Stimulated activated naive CD4-positive, alpha-beta T cell (primary cell): ENCODE measurements at regions not wholly inside any gene's neighbourhood (a gene's known extent, or its start where the extent isn't known, plus 50 kb on each side); places are given as distances from the start of the nearest gene placed in this dataset.
"Not testable (repeated sequence)": the region's sequence is repeated elsewhere in the genome, so short reads cannot be mapped to it uniquely, and the experiment has no call there.

Experiments used
- DNase-seq, 6 experiments: peaks; one replicate each; lab custom pipeline; 2025; lab: John Stamatoyannopoulos, UW

DNA sequence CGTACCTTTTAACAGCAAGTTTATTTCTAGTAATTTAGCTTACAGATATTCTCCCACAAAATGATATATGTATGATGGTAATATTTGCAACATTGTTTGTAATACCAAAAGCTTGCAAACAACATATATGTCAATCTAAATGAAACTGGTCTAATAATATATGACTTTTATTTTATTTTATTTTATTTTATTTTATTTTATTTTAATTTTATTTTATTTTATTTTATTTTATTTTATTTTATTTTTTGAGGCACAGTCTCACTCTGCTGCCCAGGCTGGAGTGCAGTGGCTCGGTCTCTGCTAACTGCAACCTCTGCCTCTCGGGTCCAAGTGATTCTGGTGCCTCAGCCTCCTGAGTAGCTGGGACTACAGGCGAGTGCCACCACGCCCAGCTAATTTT is 94.6 kb upstream of the ABCA1 start:
- not testable (repeated sequence) for DNase-seq

- DNase-seq = no peak
Observed at GRCh38 chr9:105023788-105024187, 95.8 kb upstream of the ABCA1 start.

GRCh38 chr9:105024529-105024928 is 96.6 kb upstream of the ABCA1 start:
- DNase-seq = no peak

DNA sequence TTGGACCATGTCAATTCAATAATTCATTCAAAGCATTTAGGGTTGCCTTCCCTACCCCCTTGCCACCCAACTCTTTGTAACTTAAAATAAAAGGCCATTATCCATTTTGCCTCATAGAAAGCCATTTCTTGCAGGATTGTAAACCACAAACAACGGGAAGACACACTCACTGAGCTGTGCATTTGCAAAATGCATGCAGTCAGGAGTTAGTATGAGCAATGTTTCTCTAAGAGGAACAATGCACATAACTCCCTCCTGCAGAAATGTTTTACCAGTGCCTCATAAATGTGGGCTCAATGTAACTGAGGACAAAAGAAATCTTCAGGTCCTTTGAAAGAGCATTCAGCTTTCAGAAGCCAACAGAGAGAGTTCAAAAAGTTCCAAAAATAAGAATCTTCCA is 98.5 kb upstream of the ABCA1 start:
- DNase-seq = no peak

DNA sequence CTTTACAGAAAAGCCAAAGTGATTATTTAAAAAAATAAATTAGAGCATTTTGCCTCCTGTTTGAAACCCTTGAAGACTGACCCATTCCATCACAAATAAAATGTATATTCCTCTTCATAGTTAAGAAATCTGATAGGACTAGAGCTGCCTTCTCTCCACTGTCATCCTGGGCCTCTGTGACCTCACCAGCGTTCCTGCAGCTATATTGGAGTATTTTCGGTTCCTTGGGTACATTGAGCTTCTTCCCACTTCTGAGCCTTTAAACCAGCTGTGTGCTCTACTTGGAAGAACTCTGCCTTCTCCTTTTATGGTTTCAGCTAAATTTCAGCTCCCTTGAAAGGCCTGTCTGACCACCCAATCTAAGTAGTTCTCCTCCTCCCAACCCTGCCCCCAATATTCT is 99.1 kb upstream of the ABCA1 start:
- DNase-seq = no peak

DNA sequence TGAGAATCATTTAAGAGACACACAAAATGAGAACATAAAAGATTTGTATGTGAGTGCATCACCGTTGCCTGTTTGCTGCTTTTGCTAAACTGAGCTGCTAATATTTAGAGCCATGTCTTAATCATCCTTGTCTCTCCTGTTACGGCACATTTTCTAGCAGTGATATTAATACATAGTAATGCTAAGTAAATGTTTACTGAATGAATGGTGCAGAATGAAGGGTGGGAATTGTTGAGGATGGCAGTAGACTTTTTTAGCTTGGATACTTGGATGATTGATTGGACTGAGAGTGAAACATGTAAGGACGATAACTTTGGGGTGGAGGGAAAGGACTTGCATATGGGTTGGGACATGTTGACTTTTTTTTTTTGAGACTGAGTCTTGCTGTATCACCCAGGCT is 102.3 kb upstream of the ABCA1 start:
- DNase-seq = no peak

DNA sequence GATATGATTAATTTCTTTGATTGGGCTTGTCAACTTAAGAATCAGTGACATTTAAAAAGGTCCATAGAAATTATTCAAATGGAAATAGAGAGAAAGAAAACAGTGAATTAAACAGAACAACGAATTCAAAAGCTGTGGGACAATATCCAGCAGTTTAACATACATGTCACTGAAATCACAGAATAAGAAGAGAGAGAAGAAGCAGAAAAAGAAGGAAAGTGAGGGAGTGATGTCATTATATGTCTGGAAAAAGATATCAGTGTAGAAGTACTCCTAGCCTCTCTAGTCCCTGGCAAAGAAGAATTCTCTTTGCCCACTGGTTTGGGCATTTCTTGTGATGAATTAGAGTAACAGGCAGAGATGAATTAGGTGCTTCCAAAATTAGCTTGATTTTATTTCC is 109.2 kb upstream of the ABCA1 start:
- no peak for DNase-seq

GRCh38 chr9:105038051-105038450 is 110.1 kb upstream of the ABCA1 start:
- no peak for DNase-seq

GRCh38 chr9:105039175-105039799 is 111.3 kb upstream of the ABCA1 start:
- DNase-seq = no peak

- no peak for DNase-seq
Observed at GRCh38 chr9:105043370-105043936, 115.5 kb upstream of the ABCA1 start.

DNA sequence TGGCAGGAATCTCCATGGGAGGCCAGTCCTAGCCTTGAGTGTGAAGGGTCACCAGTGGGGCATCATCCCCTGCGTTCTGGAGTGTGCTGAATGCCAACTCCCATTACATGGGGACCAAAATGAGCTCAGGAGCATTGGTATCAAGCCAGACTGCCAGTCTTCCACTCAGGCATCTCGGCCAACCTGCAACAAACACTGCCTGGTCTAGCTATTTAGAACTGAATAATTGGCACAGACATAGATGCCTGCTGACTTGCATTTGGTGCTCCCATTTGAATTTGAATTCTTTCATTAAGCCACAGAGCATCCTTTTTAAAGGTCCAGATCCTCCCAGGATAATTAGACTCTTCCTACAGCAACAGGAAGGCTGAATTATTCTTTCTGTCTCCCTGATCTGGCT is 116.6 kb upstream of the ABCA1 start:
- no peak for DNase-seq

DNA sequence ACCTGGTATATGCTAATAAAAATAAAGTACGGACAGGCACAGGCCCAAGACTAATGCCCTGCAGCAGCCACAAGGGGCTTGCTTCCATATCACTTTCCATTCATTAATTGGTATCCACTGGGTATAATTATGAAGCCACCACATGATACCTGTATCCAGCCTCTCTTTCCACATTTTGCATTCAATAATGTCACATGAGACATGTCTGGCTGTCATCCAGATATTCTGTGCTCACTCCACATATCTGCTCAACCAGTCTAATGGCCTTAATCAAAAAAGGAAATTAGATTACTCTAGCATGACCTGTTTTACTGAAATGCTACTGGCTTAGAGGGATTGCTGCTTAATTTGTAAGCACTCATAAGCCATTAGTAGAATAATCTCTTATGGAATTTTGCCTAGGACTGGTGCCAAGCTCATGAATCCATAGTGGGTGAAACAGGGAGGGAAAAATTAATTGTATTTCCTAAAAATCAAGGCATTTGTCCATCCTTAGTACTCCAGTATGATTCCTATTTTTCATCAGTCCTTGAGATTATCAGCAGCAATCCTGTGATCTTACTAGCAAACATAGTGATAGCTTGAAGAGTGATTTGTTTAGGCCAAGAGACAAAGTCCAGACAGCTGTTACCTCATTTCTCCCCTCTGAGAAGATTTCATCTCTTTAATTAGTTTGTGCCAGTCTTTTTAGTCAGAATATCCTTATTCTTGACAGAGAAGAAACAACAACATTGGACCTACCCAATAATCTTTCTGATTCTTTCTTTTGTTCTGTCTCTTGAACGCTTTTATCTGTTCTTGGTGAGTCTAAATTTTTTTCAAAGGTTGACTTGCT is 119.2 kb upstream of the ABCA1 start:
- DNase-seq = no peak

- no peak for DNase-seq
Observed at GRCh38 chr9:105047742-105048041, 119.7 kb upstream of the ABCA1 start.

DNA sequence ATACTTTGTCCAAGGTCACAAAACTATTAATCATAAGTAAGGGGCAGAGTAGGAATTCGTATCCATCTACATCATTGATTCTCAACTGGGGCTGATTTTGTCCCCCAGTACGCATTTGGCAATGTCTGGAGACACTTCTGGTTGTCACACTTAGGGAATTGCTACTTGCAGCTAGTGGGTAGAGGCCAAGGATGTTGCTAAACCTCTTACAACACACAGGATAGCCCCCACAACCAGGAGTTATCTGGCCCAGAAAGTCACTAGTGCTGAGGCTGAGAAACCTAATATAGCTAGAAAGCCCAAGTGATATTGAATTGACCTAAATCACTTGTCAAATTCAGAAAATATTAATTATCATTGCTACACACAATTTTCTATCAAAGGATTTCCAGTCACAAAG is 120.4 kb upstream of the ABCA1 start:
- no peak for DNase-seq

DNA sequence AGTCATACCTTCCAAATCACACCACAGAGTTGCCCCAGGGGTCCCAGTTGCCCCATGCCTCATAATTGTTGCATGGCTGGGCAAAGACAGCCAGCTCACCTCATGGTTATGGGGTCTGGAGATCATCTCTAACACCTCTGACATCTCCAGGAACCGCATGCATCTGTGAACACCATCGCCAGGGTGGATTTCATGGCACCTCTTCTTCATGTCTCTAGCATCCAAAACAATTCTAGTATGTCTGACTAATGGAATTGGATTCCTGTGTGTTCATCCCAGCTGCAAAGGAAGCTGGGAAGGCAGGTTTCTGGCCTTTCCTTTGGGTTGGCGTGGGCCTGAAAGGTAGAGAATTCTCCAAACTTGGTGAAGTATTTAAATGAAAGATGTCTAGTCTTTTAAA is 122.3 kb upstream of the ABCA1 start:
- DNase-seq = no peak

DNA sequence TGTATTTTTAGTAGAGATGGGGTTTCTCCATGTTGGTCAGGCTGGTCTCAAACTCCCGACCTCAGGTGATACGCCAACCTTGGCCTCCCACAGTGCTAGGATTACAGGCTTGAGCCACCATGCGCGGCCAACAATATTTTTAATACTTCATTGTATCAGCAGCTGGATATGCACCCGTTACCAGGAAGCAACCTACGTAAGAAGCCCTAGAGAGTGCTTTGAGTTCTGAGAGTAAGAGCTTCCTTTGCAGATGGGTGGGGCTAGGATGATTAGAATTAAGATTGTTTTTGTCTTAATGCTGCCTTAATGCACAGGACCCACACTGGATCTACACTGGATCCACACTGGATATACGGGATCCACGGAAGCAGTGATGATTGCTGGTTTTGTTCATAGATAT is 123.9 kb upstream of the ABCA1 start:
- peak in 3 of 6 experiments; percentile 17 to 37 (median 28) for DNase-seq

DNA sequence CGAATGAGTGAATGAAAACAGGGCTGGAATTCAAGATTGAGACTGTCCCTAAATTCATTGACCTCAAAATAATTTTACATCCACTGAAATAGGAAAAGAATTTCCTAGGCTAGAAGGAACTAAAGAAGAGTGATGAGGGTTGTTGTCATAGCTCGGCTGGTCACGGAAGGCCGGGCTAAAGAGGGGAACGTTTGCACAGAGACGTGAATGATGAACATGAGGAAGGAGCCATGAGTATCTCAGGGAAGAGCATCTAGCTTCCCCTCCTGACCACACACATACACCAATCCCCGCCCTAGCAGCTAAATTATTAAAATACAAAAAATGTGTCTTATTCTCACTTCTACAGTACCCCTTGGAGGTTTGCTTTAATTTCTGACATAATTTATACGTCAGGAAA is 124.4 kb upstream of the ABCA1 start:
- no peak for DNase-seq

DNA sequence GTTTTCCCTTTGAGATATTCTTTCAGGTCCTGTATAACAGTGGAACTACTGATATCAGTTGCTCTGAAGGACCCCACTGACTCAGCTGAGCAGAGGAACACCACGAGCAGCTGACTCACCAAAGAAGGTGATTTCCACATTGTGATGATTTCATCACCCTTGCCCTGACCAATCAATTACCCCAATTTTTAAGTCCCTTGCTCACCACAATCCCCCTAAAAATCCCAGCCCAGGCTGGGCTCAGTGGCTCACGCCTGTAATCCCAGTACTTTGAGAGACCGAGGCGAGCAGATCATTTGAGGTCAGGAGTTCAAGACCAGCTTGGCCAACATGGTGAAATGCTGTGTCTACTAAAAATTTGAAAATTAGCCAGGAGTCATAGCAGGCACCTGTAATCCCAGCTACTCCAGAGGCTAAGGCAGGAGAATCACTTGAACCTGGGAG is 125.3 kb upstream of the ABCA1 start:
- no peak for DNase-seq

DNA sequence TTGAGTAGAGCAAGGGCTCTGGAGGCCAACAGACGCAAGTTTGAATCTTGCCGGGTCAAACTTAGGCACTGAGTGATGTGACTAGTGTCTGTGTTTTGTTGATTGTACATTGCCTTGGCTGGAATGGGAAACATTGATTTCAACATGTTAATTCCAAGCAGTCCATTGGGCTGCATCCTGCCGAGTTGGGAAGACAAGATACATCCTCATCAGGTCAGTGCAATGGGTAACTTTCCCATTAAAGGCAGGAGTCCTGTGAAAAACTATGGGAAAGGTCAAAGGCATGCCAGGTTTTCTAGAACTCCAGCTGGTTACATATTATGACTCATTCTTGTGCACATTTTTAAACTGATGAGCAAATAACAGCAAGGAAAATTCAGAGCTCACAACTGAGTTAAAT is 126.5 kb upstream of the ABCA1 start:
- DNase-seq = no peak

DNA sequence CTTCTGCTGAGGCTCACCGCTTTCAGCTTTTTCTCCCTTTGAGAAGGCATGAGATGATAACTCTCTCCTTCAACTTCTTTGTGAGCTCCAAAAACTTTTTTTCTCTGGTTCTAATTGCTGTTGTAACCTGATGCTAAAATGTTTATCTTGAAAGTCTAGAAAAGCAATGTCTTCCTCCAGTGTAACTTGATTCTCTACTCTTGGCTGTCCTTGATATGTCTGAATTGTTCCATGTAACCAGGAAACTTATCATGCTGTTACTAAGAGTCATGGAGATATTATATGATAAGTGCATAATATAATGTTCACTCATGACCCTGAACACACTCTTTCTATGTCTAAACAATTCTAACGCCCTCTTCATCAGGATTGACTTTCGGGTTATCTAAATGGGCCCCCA is 128.0 kb upstream of the ABCA1 start:
- DNase-seq = no peak

GRCh38 chr9:105057551-105057950 is 129.6 kb upstream of the ABCA1 start:
- DNase-seq = no peak

- DNase-seq = no peak
Observed at GRCh38 chr9:105059252-105059651, 131.3 kb upstream of the ABCA1 start.

- DNase-seq = no peak
Observed at GRCh38 chr9:105062222-105062855, 134.4 kb upstream of the ABCA1 start.
